G401 (cell line): ENCODE measurements at regions not wholly inside any gene's neighbourhood (a gene's known extent, or its start where the extent isn't known, plus 50 kb on each side); places are given as distances from the start of the nearest gene placed in this dataset.

ENCODE experiments used
- DNase-seq: peaks from one replicate; pipeline ENCODE4 v3.0.0-alpha.2; 2015; ENCODE audit warnings: low spot score
- in situ Hi-C: cut with HindIII; loops from 2 replicates; pipeline ENCODE4 v1.10.0; 2016; ENCODE audit warnings: low sequenced_read_pairs, mixed read lengths

- DNase-seq: no peak
- in situ Hi-C loops: no loop called here
Measured at GRCh38 chr3:166488977-166489672, 651.9 kb upstream of the BCHE start.

DNA sequence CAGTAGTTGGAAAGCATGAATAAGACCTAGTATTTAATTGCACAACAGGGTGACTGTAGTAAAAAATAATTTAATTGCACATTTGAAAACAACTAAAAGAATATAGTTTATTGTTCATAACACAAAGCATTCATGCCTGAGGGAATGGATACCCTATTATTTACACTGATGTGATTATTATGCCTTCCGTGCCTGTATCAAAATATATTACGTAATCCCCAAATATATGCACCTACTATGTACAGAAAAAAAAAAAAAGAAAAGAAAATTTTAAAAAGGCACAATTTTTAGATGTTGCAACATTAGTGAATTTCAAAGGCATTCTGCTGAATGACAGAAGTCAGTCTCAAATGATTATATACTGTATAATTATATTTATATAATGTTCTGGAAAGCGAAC, 647.2 kb upstream of the BCHE start:
- in situ Hi-C loops: no loop called here

DNA sequence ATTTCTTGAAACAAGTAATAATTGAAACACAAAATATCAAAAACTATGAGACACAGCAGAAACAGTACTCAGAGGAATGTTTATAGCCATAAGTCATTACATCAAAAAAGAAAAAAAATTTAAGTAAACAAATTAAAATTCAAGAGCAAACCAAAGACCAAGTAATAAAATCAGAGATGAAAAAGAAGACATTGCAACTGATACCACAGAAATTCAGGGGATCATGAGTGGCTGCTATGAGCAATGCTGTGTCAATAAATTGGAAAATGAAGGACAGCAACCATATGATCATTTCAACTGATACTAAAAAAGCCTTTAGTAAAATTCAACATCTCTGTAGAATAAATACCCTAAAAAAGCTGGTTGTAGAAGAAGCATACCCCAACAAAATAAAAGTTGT, 644.1 kb upstream of the BCHE start:
- in situ Hi-C loops: no loop called here

More for the DNA sequence above, 647.2 kb upstream of the BCHE start:
- no peak for DNase-seq

DNA sequence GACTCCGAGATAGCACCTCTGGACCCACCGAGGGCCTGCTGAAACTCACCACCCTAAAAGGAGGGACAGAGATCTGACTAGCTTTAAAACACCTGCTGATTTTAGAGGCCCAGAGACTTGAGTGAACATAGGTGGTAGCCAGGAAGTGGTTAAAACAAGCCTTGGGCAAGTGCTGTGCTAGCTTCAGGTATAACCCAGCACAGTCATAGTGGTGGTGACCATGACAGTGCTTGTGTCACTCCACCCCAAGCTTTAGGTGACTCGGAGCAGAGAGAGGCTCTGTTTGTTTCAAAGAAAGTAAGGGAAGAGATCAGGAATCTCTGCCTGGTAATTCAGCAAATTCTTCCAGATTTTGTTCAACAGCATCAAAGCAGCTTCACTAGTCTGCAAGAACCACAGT, 641.1 kb upstream of the BCHE start:
- DNase-seq: no peak
- in situ Hi-C loops: no loop called here

More for the DNA sequence above, 644.1 kb upstream of the BCHE start:
- no peak for DNase-seq

GRCh38 chr3:166473501-166473900, 636.3 kb upstream of the BCHE start:
- DNase-seq: no peak
- in situ Hi-C loops: no loop called here

- in situ Hi-C loops: no loop called here
- no peak for DNase-seq
Measured at GRCh38 chr3:166472015-166472414, 634.8 kb upstream of the BCHE start.

GRCh38 chr3:166471074-166471767, 634.0 kb upstream of the BCHE start:
- peak; percentile 8 for DNase-seq
- in situ Hi-C loops: no loop called here

- no peak for DNase-seq
- in situ Hi-C loops: no loop called here
Measured at GRCh38 chr3:166462891-166463470, 625.8 kb upstream of the BCHE start.

DNA sequence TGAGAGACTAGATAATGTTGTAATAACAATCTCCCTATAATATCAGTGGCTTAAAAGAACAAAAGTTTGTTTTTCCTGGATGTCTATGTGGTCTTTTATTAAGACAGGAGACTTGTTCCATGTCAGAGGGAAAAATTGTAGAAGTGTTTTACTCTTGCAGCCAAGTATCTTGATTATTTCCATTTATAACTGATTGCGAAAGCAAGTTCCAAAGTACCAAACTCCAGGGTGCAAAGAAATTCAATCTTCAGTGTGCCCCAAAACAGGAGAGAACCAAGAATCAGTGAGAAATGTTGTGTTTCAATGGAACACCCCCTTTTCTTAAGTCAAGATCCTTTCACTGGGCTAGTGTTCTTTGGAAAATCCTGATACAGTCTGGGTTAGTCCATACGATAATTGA, 624.4 kb upstream of the BCHE start:
- in situ Hi-C loops: no loop called here

GRCh38 chr3:166457382-166457781, 620.2 kb upstream of the BCHE start:
- in situ Hi-C loops: no loop called here
- DNase-seq: no peak

More for the DNA sequence above, 624.4 kb upstream of the BCHE start:
- no peak for DNase-seq

DNA sequence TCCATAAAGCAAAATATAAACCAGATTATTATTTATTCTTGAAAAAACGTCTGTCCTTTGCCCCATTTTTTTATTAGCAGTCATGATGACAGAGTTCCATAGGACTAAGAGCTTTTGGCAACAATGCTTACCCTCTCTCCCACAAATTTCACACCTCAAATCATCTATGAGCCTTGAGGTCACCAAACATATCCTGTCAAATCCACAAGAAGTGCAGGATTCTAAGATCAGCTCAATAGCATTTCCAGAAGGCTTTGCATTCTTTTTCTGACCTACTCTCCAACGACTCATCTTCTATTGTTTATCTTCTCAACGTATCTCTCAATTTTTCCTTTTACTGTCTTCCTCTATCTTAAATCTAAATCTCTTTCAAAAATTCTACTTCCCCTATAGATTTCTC, 619.1 kb upstream of the BCHE start:
- in situ Hi-C loops: no loop called here
- DNase-seq: no peak

- in situ Hi-C loops: no loop called here
- no peak for DNase-seq
Measured at GRCh38 chr3:166455744-166456143, 618.5 kb upstream of the BCHE start.

DNA sequence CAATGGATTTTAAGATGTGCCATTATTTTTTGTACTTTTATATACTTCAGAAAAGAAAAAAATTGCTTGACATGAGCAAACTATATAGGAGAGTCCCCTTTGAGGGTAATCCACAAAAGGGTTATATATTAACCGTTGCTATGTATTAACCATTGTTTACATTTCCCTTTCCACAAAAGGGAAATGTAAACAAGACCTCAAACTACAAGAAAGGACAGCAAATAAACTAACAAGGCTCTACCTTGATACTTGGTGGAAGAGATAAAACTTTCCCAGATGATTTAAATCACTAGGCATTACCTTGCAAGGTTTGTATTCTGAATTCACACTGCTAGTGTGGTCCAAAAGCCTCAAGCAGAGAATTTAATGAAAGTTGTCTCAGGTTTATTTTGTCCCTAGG, 616.3 kb upstream of the BCHE start:
- no peak for DNase-seq

GRCh38 chr3:166451997-166452396, 614.8 kb upstream of the BCHE start:
- DNase-seq: no peak
- in situ Hi-C loops: no loop called here

More for the DNA sequence above, 616.3 kb upstream of the BCHE start:
- in situ Hi-C loops: no loop called here

DNA sequence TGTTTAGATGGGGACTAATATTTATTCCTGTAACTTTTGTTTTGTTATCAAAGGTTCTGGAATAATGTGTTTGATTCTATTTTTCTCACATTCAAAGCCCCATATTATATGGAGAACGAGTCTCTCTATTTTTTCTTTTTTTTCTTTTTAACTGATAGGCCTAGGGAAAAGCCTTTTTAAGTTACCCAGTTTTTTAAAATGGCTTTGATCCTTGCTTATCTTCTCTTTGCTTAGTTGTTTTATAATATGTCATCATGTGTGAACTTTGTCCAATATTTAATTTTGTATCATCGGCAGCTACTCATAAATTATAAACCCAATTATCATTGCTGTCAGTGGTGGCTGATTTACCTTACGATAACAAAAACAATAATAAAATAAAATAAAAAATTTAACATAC, 610.3 kb upstream of the BCHE start:
- DNase-seq: no peak
- in situ Hi-C loops: no loop called here

- DNase-seq: no peak
- in situ Hi-C loops: no loop called here
Measured at GRCh38 chr3:166446986-166447385, 609.8 kb upstream of the BCHE start.

DNA sequence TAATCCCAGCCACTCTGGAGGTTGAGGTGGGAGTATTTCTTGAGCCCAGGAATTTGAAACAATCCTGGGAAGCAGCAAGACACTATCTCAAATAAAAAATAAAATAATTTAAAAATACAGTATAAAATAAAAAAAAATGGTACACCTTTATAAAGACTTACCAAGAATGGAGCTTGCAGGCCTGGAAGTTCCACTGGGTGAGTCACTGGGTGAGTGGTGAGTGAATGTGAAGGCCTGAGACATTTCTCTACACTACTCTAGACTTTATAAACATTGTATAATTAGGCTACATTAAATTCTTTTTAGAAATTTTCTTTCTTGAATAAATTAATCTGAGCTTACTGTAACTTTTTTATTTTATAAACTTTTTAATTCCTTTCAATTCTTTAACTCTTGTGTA, 609.1 kb upstream of the BCHE start:
- in situ Hi-C loops: no loop called here
- no peak for DNase-seq

DNA sequence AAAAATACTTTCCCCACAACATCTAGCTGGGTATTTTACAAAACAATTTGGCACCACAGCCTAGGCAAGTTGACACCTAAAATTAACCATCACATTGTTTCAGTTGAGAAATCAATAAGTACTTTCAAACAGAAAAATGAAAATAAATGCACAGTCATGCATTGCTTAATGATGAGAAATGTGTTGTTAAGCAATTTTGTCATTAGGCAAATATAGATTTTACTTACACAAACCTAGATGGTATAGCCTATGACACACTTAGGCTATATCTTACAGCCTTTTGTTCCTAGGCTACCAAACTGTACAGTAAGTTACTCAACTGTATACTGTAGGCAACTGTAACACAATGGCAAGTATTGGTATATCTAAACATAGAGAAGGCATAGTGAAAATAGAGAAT, 608.6 kb upstream of the BCHE start:
- in situ Hi-C loops: no loop called here
- no peak for DNase-seq

DNA sequence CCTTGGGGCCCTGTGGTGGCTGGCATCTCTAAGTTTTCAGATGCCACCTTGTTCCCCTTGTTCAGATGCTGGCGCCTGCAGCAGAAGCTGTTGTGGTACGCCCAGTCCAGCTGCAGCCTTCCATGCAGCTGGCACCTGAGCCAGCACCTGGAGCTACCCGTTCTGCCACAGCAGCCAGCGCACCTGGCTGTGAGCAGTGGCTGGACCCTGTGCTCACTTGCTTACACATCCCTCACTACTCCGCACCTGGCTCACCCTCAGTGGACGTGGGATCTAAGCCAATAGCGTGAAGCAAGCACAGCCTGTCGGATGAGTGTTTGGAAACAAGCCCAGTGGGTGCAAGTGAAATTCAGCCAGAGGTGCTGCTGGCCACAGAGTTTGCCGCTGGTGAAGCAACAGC, 607.5 kb upstream of the BCHE start:
- no peak for DNase-seq
- in situ Hi-C loops: no loop called here

DNA sequence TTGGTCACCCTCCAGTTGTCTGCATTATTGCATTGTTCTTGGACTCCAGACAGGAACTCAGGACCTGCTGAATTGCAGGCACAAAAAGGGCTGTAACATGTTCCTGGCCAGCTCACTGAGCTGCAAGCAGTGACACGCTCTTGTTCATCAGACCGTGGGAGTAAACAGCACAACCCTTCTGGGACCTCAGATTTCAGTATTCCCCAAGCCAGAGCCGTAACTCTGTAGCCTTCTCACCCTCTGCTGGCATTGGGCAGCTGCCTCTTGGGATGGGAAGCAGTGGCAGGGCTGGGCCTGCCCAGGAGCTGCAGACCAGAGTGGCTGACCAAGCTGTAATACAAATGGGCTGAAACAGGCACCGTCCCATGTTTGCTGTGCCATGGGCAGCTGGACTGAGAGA, 607.1 kb upstream of the BCHE start:
- in situ Hi-C loops: no loop called here
- no peak for DNase-seq
